HUES6 (cell line): ENCODE measurements at regions not wholly inside any gene's neighbourhood (a gene's known extent, or its start where the extent isn't known, plus 50 kb on each side); places are given as distances from the start of the nearest gene placed in this dataset.

Source experiments
- H3K27ac ChIP-seq: 2 replicates; pipeline ENCODE4 v1.7.0; 2013; ENCODE audit warnings: low read depth, mild to moderate bottlenecking, low read length, inconsistent platforms
- H3K27me3 ChIP-seq: 2 replicates; pipeline ENCODE4 v1.6.1; 2013; ENCODE audit warnings: low read length; ENCODE audit not compliant: control insufficient read depth, insufficient read depth
- H3K36me3 ChIP-seq: 2 replicates; pipeline ENCODE4 v1.6.1; 2013; ENCODE audit warnings: low read length; ENCODE audit not compliant: control insufficient read depth, insufficient read depth
- H3K4me1 ChIP-seq: 2 replicates; pipeline ENCODE4 v1.6.1; 2013; ENCODE audit warnings: low read length; ENCODE audit not compliant: control insufficient read depth, insufficient read depth
- H3K4me3 ChIP-seq: 2 replicates; pipeline ENCODE4 v1.5.1; 2013; ENCODE audit warnings: low read depth, low read length
- H3K9ac ChIP-seq: one replicate; pipeline ENCODE4 v1.6.1; 2013; ENCODE audit warnings: mild to moderate bottlenecking, low read length
- H3K9me3 ChIP-seq: 2 replicates; pipeline ENCODE4 v1.6.1; 2013; ENCODE audit warnings: low read depth, low read length; ENCODE audit not compliant: control insufficient read depth, insufficient read depth

DNA sequence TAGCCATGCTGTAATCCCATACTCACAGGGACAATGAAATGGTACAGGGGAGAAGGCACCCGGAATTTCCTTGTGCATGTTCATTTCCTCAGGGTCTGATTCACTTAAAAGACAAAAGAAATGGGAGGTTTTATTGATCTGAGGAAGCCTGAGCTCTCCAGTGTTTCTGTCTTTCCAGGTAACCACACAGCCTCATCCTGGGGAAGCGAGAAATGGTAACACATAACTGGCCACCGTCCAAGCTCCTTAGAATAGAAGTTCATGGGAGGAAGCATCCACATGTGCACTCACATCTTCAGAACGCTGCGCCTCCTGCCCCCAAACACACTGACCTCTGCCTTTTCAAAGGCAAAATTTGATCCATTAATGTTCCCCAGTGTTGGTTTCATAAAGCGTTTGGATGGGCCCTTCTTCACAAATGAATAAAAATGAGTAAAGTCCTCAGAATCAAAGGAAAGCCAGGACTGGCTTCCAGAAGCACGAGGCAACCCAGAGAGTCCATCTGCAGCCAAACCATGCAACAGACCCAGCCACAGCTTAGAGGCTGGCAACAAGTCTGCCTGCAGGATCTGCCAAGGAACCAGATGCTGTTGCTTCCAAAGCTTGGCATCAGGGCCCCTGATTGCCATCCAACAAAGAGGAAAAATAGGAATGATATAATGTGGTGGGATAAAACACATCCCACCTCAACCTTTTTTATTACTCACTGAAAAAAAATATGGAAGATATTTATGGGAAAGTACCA lies 120.3 kb downstream of the ZBTB18 start:
- no peak overlapping the region for H3K9ac ChIP-seq
- no peaks in the 10 kb centered on the region for H3K27me3 ChIP-seq
- peaks cover 8% of the 10 kb centered on the region for H3K4me1 ChIP-seq
- H3K36me3 ChIP-seq = no peaks in the 10 kb centered on the region
- H3K9me3 ChIP-seq = no peaks in the 10 kb centered on the region
- H3K27ac ChIP-seq = no peak overlapping the region
- no peak overlapping the region for H3K4me3 ChIP-seq

DNA sequence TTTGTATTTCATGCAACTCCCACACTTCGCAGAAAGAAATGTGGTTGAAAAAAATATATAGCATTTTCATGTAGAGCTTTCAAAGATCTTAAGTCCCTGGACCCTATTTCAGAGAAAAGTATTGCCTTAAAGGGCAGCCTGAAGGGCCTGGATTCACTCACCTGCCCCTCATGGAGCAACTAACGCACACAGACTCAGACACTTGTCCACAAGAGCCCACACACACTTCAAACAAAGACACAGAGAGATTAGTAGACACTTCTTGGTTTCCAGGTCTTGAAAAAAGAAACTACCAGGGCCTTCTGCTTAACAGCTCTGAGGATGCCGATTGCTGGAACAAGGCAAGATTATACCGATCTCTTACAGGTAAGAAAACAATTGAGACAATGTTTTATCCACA lies 122.2 kb downstream of the ZBTB18 start:
- H3K27ac ChIP-seq = no peak overlapping the region
- H3K4me3 ChIP-seq = no peak overlapping the region
- no peaks in the 10 kb centered on the region for H3K36me3 ChIP-seq
- H3K4me1 ChIP-seq = peaks cover 8% of the 10 kb centered on the region
- no peak overlapping the region for H3K9ac ChIP-seq
- no peaks in the 10 kb centered on the region for H3K9me3 ChIP-seq
- H3K27me3 ChIP-seq = no peaks in the 10 kb centered on the region

DNA sequence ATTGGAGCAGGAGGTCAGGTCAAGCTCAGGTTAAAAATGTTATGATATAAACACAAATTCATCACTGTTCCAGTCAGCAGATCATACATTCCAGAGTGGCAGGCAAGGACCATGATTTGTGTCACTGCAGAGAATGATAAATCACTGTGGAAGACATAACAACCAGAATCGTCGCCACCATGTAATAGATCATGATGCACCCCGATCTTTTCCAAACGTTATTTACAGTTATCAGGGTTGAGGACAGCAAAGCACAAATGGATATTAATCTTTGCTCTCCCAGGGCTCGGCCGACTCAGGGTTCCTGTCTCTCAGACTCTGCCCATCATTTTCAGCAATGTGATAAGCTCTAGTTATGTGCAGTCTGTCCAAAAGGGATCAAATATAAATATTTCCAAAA lies 122.7 kb downstream of the ZBTB18 start:
- Histone ChIP-seq H3K27ac (no peak overlapping the region), H3K9me3 (no peaks in the 10 kb centered on the region), H3K4me1 (peaks cover 8% of the 10 kb centered on the region), H3K27me3 (no peaks in the 10 kb centered on the region), H3K36me3 (no peaks in the 10 kb centered on the region), H3K9ac (no peak overlapping the region), H3K4me3 (no peak overlapping the region)

DNA sequence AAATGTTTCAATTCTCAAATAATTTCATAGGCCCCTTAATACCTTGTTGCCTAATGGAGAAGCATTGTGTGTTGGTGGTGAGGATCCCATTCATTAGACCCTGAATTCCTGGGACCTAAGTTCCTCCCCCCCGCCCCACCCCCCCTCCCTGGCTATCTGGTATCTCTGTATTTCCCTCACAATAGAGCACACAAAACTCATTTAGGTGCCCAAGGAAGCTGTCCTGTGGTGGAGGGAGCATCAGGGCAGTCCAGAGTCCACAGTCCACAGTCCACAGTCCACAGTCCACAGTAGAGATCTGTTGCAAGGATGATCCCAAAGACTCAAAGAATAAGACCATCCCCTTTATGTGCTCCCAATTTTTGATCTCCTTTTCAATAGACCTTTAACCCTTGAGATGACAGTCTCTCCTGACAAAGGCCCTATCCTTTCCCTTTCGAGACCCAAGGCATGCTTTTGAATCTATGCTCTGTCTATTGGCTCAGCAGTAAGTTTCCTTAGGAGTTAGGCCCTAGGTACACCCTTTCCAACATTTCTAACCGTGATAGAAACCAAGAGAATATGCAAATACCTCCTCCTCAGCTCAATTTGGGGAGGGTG lies 123.9 kb downstream of the ZBTB18 start:
- Histone ChIP-seq H3K27ac (no peak overlapping the region), H3K4me1 (peaks cover 8% of the 10 kb centered on the region), H3K36me3 (no peaks in the 10 kb centered on the region), H3K9me3 (no peaks in the 10 kb centered on the region), H3K27me3 (no peaks in the 10 kb centered on the region), H3K4me3 (no peak overlapping the region), H3K9ac (no peak overlapping the region)

DNA sequence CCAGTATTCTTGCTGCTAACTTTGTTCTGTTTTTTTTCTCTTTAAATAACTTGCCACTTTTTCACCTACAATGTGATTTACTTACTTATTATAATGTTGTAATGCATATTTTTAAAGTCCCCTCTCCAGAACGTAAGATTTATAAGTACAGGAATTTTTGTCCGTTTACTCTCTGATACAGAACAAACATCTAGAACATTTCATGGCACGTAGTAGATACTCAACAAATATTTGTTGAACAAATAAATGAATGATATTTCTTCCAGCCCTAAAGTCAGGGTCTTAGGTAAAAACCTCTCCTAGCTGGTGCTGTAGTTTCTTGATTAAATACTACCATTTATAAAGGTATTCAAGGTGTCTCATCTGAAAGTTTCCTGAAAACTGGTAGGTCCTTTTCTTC lies 125.1 kb downstream of the ZBTB18 start:
- H3K9me3 ChIP-seq = no peaks in the 10 kb centered on the region
- no peaks in the 10 kb centered on the region for H3K36me3 ChIP-seq
- no peak overlapping the region for H3K27ac ChIP-seq
- no peak overlapping the region for H3K4me3 ChIP-seq
- H3K27me3 ChIP-seq = no peaks in the 10 kb centered on the region
- H3K4me1 ChIP-seq = peaks cover 8% of the 10 kb centered on the region
- H3K9ac ChIP-seq = no peak overlapping the region

DNA sequence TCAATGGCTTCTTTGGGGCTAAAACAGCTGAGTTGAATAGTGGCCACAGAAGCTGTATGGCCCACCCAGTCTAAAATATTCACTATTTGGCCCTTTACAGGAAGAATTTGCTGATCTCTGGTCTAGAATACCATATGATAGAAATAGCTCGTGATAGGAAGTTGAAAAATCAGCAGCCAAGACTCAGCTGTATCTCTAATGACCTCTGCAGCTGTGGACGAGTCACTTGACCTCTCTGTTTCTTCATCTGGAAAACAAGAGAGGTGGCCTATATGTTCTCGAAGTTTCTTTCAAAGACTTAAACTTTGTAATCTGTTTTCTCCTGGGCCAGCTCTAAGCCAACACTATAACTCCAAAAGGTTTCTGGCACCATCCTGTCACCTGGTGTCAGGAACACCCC lies 129.2 kb downstream of the ZBTB18 start:
- H3K4me3 ChIP-seq = no peak overlapping the region
- no peaks in the 10 kb centered on the region for H3K9me3 ChIP-seq
- peaks cover 13% of the 10 kb centered on the region for H3K4me1 ChIP-seq
- no peak overlapping the region for H3K27ac ChIP-seq
- H3K27me3 ChIP-seq = no peaks in the 10 kb centered on the region
- H3K9ac ChIP-seq = no peak overlapping the region
- no peaks in the 10 kb centered on the region for H3K36me3 ChIP-seq

DNA sequence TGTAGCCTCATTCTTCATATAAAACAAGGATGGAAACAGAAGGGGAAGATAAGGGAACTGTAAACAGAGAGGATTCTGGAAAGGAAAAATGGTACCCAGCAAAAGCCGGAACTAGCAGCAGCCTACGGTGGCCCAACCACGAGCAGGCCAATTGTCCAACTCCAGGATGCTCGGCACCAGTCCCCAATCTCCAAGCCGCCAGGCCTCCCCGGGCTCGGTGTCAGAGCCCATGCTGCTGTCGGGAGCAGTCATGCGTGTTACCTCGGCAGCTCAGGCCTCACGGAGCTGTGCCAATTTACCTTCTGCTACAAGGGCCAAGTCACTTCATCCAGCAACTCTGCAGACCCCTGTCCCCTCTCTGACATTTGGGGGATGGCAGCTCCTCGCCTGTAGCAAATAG lies 130.8 kb downstream of the ZBTB18 start:
- no peaks in the 10 kb centered on the region for H3K9me3 ChIP-seq

DNA sequence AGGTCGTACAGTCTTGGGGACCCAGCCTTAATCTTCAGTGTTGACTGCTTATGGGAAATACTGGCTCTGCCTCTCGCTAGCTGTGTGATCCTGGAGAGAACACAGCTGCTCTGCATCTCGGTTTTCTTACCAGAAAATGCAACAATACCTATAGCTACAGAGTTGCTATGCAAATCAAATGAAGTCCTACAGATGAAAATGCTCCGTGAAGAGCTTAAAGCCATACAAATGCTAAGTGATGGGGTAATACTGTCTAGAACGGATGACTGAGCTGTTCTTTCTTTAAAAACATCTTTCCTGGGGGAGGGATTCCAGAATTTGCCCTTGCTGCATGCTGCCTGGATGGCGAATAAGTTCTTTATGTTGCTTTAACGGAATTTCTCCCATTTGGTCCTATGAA lies 132.0 kb downstream of the ZBTB18 start:
- H3K36me3 ChIP-seq = no peaks in the 10 kb centered on the region

More for the DNA sequence above, 130.8 kb downstream of the ZBTB18 start:
- no peaks in the 10 kb centered on the region for H3K27me3 ChIP-seq
- H3K9ac ChIP-seq = no peak overlapping the region
- H3K4me3 ChIP-seq = no peak overlapping the region
- H3K4me1 ChIP-seq = 0 out of 2 replicates have a peak, but pooled peaks cover 9% of the 10 kb centered on the region
- no peaks in the 10 kb centered on the region for H3K36me3 ChIP-seq
- no peak overlapping the region for H3K27ac ChIP-seq

DNA sequence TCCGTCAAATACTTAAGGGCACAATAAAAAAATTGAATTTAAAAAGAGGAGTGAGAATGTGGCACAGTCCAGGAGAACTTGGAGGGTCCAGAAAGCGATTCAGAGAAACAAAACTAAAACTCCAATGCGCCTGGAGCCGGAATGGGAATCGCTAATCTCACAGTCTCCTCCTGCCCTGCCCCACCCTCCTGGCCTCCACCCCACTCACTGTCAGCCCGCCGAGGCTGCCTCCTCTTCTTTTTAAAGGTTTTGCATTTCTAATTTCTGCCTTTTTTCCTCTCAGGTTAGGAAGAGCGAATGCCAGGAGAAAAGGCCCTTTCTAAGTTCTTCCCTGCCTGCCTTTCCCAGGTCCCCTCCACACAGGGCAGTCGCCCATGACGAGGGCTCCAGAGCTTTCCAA lies 135.3 kb downstream of the ZBTB18 start:
- H3K4me1 ChIP-seq = 0 out of 2 replicates have a peak, but pooled peaks cover 9% of the 10 kb centered on the region
- peaks cover 3% of the 10 kb centered on the region for H3K9me3 ChIP-seq

More for the DNA sequence above, 132.0 kb downstream of the ZBTB18 start:
- no peak overlapping the region for H3K9ac ChIP-seq
- no peaks in the 10 kb centered on the region for H3K9me3 ChIP-seq
- 0 out of 2 replicates have a peak, but pooled peaks cover 9% of the 10 kb centered on the region for H3K4me1 ChIP-seq
- H3K4me3 ChIP-seq = no peak overlapping the region
- H3K27ac ChIP-seq = no peak overlapping the region
- no peaks in the 10 kb centered on the region for H3K27me3 ChIP-seq

DNA sequence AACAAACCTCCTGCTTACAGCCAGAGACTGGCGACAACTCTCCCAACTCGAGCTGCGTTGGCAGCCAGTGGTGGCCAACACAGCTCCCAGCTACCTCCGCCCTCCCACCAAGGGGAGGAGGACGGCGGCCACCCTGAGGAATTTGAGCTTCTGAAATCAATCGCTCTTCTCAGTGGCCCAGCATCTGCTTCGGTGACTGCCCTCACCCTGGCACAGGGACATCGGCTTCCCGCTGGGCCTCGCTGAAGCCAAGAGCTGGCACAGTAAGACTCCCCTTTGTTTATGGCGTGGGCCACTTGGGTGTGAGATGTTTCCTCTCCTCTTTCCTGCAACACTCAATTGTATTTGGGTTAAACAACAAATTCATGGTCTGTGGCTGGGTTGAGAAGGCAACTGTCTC lies 136.2 kb downstream of the ZBTB18 start:
- Histone ChIP-seq H3K27ac (no peak overlapping the region), H3K4me3 (no peak overlapping the region), H3K9me3 (peaks cover 3% of the 10 kb centered on the region), H3K4me1 (0 out of 2 replicates have a peak, but pooled peaks cover 9% of the 10 kb centered on the region), H3K27me3 (no peaks in the 10 kb centered on the region), H3K9ac (no peak overlapping the region), H3K36me3 (no peaks in the 10 kb centered on the region)

More for the DNA sequence above, 135.3 kb downstream of the ZBTB18 start:
- Histone ChIP-seq H3K4me3 (no peak overlapping the region), H3K27ac (no peak overlapping the region), H3K36me3 (no peaks in the 10 kb centered on the region), H3K9ac (no peak overlapping the region), H3K27me3 (no peaks in the 10 kb centered on the region)

DNA sequence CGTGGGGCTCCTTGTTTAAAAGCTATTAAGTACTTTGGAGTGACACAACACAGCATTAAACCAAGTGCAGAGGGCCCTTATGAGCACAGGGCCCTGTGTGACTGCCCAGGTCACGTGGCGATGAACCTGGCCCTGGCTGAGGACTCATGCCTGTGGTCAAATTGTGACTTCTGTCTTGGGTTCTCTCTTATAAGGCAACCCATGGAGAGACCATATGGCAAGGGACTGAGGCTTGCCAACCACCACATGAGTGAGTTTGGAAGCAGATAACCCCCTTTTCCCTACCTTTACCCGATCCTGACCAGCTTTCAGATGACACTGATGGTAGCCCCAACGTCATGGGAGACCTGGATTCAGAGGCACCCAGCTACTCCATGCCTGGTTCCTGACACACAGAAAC lies 140.5 kb downstream of the ZBTB18 start:
- Histone ChIP-seq H3K27me3 (no peaks in the 10 kb centered on the region), H3K4me3 (no peak overlapping the region), H3K9ac (no peak overlapping the region), H3K36me3 (no peaks in the 10 kb centered on the region), H3K9me3 (peaks cover 3% of the 10 kb centered on the region), H3K4me1 (no peaks in the 10 kb centered on the region; the same call in 1 of the 2 replicates), H3K27ac (no peak overlapping the region)
